WTC11 (cell line): ENCODE measurements at regions not wholly inside any gene's neighbourhood (a gene's known extent, or its start where the extent isn't known, plus 50 kb on each side); places are given as distances from the start of the nearest gene placed in this dataset.

Experiments used
- ATAC-seq: fragments of 200-7000 bp; cut with Tn5 transposase; 2 replicates; pipeline ENCODE4 v1.10.0; 2021; ENCODE audit warnings: mild to moderate bottlenecking, moderate library complexity
- CTCF ChIA-PET: fragments of 300-600 bp; sonication (Branson Sonifier 250); formaldehyde crosslinking; loops from one replicate; lab custom pipeline; 2021; ENCODE audit warnings: antibody characterized with exemption; lab: Charles Lee
- POLR2A ChIA-PET: fragments of 350-600 bp; sonication (Branson Sonifier 250); formaldehyde crosslinking; loops from one replicate; lab custom pipeline; 2021; ENCODE audit warnings: antibody characterized with exemption; lab: Charles Lee
- DNase-seq: peaks from one replicate; pipeline ENCODE4 v3.0.0; 2021; ENCODE audit warnings: low spot score
- H3K27ac Mint-ChIP-seq: 2 replicates; pipeline ENCODE4 v1.8.0; 2021; ENCODE audit warnings: mixed read lengths
- H3K27me3 Mint-ChIP-seq: 2 replicates; pipeline ENCODE4 v1.8.0; 2021; ENCODE audit warnings: low read depth, mild to moderate bottlenecking, moderate library complexity, mixed read lengths
- H3K36me3 Mint-ChIP-seq: 2 replicates; pipeline ENCODE4 v1.8.0; 2021; ENCODE audit warnings: mixed read lengths
- H3K4me1 Mint-ChIP-seq: 2 replicates; pipeline ENCODE4 v1.8.0; 2022; ENCODE audit warnings: mixed read lengths
- H3K4me3 Mint-ChIP-seq: 2 replicates; pipeline ENCODE4 v1.8.0; 2021; ENCODE audit warnings: mild to moderate bottlenecking, moderate library complexity, mixed read lengths
- H3K9me3 Mint-ChIP-seq: 2 replicates; pipeline ENCODE4 v1.8.0; 2021; ENCODE audit warnings: mixed read lengths
- ATF1 ChIP-seq: sonication (generic); formaldehyde crosslinking; IDR thresholded peaks from 2 replicates; pipeline ENCODE4 v1.8.1; 2023; ENCODE audit warnings: mild to moderate bottlenecking, moderate library complexity, missing genetic modification reagents
- CBFB ChIP-seq: sonication (generic); formaldehyde crosslinking; IDR thresholded peaks from 2 replicates; pipeline ENCODE4 v1.8.1; 2022; ENCODE audit warnings: mild to moderate bottlenecking, low read depth, missing genetic modification reagents
- ELF4 ChIP-seq: sonication (generic); formaldehyde crosslinking; IDR thresholded peaks from 2 replicates; pipeline ENCODE4 v1.8.1; 2022; ENCODE audit warnings: low read depth, mild to moderate bottlenecking, moderate library complexity, missing genetic modification reagents
- FOXJ3 ChIP-seq: sonication (generic); formaldehyde crosslinking; IDR thresholded peaks from 2 replicates; pipeline ENCODE4 v1.9.0; 2021; ENCODE audit warnings: missing genetic modification reagents, mild to moderate bottlenecking, borderline replicate concordance
- GABPB1 ChIP-seq: sonication (generic); formaldehyde crosslinking; IDR thresholded peaks from 2 replicates; pipeline ENCODE4 v1.8.1; 2023; ENCODE audit warnings: mild to moderate bottlenecking, missing genetic modification reagents
- NFATC4 ChIP-seq: fragments of 250-450 bp; sonication (Bioruptor Pico); IDR thresholded peaks from 2 replicates; pipeline ENCODE4 v1.9.0; 2021; ENCODE audit warnings: mild to moderate bottlenecking
- NR3C1 ChIP-seq: sonication (generic); formaldehyde crosslinking; conservative IDR thresholded peaks from 2 replicates; pipeline ENCODE4 v1.8.1; 2023; ENCODE audit warnings: low read depth, mild to moderate bottlenecking, missing genetic modification reagents
- RORB ChIP-seq: fragments of 250-450 bp; sonication (Bioruptor Pico); IDR thresholded peaks from 2 replicates; pipeline ENCODE4 v1.9.0; 2021; ENCODE audit warnings: mild to moderate bottlenecking
- TCF7 ChIP-seq: sonication (generic); formaldehyde crosslinking; IDR thresholded peaks from 2 replicates; pipeline ENCODE4 v1.8.0; 2022; ENCODE audit warnings: mild to moderate bottlenecking, low read depth, missing genetic modification reagents, moderate library complexity
- TEAD1 ChIP-seq: sonication (generic); formaldehyde crosslinking; IDR thresholded peaks from 2 replicates; pipeline ENCODE4 v1.8.0; 2022; ENCODE audit warnings: mild to moderate bottlenecking, missing genetic modification reagents
- ZNF138 ChIP-seq: sonication (generic); formaldehyde crosslinking; conservative IDR thresholded peaks from 2 replicates; pipeline ENCODE4 v1.8.1; 2022; ENCODE audit warnings: mild to moderate bottlenecking, moderate library complexity, missing genetic modification reagents
- ZNF317 ChIP-seq: sonication (generic); formaldehyde crosslinking; IDR thresholded peaks from 2 replicates; pipeline ENCODE4 v1.8.1; 2023; ENCODE audit warnings: low read depth, mild to moderate bottlenecking, moderate library complexity, missing genetic modification reagents, borderline replicate concordance
- ZNF396 ChIP-seq: fragments of 250-450 bp; sonication (Bioruptor Pico); IDR thresholded peaks from 2 replicates; pipeline ENCODE4 v1.8.0; 2021; ENCODE audit warnings: mild to moderate bottlenecking, moderate library complexity, borderline replicate concordance
- ZNF671 ChIP-seq: fragments of 250-450 bp; sonication (Bioruptor Pico); IDR thresholded peaks from 2 replicates; pipeline ENCODE4 v1.8.0; 2021; ENCODE audit warnings: mild to moderate bottlenecking
- TF ChIP-seq, protein P1 (sequence below): sonication (generic); formaldehyde crosslinking; IDR thresholded peaks from 2 replicates; pipeline ENCODE4 v1.8.1; 2022; ENCODE audit warnings: missing genetic modification reagents, borderline replicate concordance
- TF ChIP-seq, protein P2 (sequence below): sonication (generic); formaldehyde crosslinking; IDR thresholded peaks from 2 replicates; pipeline ENCODE4 v1.8.0; 2023; ENCODE audit warnings: missing genetic modification reagents
- TF ChIP-seq, protein P3 (sequence below): fragments of 250-450 bp; sonication (Bioruptor Pico); IDR thresholded peaks from 2 replicates; pipeline ENCODE4 v1.9.0; 2021; ENCODE audit warnings: mild to moderate bottlenecking
- TF ChIP-seq, protein P4 (sequence below): sonication (generic); formaldehyde crosslinking; IDR thresholded peaks from 2 replicates; pipeline ENCODE4 v1.8.1; 2023; ENCODE audit warnings: mild to moderate bottlenecking, missing genetic modification reagents
- TF ChIP-seq, protein P5 (sequence below): sonication (generic); formaldehyde crosslinking; IDR thresholded peaks from 2 replicates; pipeline ENCODE4 v1.8.0; 2022; ENCODE audit warnings: mild to moderate bottlenecking, missing genetic modification reagents
- TF ChIP-seq, protein P6 (sequence below): sonication (generic); formaldehyde crosslinking; IDR thresholded peaks from 2 replicates; pipeline ENCODE4 v1.8.0; 2022; ENCODE audit warnings: mild to moderate bottlenecking, missing genetic modification reagents

DNA sequence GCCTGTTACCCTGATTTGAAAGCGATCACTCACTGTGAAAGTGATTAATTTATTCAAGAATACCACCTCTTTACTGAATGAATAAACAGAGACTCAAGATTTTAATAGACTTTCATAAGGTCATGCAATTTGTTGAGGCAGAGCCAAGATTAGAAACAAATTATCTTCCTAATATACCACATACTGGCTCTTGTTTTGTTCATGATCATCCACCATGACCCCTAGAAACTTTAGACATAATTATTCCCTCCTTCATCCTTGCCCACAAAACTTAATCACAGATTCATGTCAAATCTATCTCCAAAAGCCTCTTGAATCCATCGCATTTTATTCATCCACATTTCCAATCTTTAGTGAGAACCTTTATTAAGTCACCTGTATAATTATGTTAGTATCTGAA, 152.3 kb downstream of the ATXN7L3B start:
- no peak for DNase-seq
- Mint-ChIP-seq H3K4me3 (no peak overlapping the region), H3K36me3 (peaks cover 8% of the 10 kb centered on the region), H3K9me3 (peaks cover 24% of the 10 kb centered on the region), H3K4me1 (peaks cover 2% of the 10 kb centered on the region; the same call in 1 of the 2 replicates), H3K27ac (no peak overlapping the region), H3K27me3 (no peaks in the 10 kb centered on the region)
- CTCF ChIA-PET = interaction anchor here (1.6 kb wide), 1 partner anchor 9 kb away, joined by 4 read pairs; no protein-coding TSS in a partner anchor
- TF ChIP-seq NR3C1 (CRISPR knock-in tag) = no peak
- no peak for TF ChIP-seq TCF7 (CRISPR knock-in tag)
- TF ChIP-seq, protein P1, sequence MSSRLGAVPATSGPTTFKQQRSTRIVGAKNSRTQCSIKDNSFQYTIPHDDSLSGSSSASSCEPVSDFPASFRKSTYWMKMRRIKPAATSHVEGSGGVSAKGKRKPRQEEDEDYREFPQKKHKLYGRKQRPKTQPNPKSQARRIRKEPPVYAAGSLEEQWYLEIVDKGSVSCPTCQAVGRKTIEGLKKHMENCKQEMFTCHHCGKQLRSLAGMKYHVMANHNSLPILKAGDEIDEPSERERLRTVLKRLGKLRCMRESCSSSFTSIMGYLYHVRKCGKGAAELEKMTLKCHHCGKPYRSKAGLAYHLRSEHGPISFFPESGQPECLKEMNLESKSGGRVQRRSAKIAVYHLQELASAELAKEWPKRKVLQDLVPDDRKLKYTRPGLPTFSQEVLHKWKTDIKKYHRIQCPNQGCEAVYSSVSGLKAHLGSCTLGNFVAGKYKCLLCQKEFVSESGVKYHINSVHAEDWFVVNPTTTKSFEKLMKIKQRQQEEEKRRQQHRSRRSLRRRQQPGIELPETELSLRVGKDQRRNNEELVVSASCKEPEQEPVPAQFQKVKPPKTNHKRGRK (CRISPR knock-in tag) = no peak
- TF ChIP-seq, protein P2, sequence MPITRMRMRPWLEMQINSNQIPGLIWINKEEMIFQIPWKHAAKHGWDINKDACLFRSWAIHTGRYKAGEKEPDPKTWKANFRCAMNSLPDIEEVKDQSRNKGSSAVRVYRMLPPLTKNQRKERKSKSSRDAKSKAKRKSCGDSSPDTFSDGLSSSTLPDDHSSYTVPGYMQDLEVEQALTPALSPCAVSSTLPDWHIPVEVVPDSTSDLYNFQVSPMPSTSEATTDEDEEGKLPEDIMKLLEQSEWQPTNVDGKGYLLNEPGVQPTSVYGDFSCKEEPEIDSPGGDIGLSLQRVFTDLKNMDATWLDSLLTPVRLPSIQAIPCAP (CRISPR knock-in tag) = no peak
- TF ChIP-seq FOXJ3 = no peak
- POLR2A ChIA-PET = no interaction called here
- no peak for ATAC-seq

DNA sequence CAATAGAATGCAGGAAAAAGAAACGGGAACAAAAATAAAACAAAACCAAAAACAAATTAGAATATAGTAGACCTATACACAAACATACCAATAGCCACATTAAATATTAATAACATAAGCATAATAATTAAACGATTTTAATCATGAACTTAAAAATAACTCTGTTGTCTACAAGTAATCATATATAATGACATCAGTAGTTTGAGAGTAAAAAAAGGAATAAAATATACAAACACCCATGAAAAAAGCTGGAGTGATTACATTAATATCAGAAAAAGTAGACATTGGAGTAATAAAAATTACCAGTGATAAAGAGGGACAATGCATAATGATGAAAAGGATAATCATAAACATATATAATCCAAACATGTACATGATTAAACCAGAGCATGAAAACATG, 181.8 kb downstream of the ATXN7L3B start:
- Mint-ChIP-seq H3K27ac (no peak overlapping the region), H3K4me1 (peaks cover 26% of the 10 kb centered on the region), H3K27me3 (no peaks in the 10 kb centered on the region), H3K9me3 (no peaks in the 10 kb centered on the region), H3K4me3 (no peak overlapping the region), H3K36me3 (no peaks in the 10 kb centered on the region)
- CTCF ChIA-PET = no interaction called here
- POLR2A ChIA-PET = no interaction called here
- DNase-seq (no peak), ATAC-seq (no peak)
- TF ChIP-seq ATF1 (CRISPR knock-in tag) (no peak), RORB (CRISPR knock-in tag) (no peak), CBFB (CRISPR knock-in tag) (no peak), ZNF138 (CRISPR knock-in tag) (no peak), NFATC4 (CRISPR knock-in tag) (no peak), ELF4 (CRISPR knock-in tag) (no peak)
- TF ChIP-seq, protein P3, sequence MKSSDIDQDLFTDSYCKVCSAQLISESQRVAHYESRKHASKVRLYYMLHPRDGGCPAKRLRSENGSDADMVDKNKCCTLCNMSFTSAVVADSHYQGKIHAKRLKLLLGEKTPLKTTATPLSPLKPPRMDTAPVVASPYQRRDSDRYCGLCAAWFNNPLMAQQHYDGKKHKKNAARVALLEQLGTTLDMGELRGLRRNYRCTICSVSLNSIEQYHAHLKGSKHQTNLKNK = no peak

DNA sequence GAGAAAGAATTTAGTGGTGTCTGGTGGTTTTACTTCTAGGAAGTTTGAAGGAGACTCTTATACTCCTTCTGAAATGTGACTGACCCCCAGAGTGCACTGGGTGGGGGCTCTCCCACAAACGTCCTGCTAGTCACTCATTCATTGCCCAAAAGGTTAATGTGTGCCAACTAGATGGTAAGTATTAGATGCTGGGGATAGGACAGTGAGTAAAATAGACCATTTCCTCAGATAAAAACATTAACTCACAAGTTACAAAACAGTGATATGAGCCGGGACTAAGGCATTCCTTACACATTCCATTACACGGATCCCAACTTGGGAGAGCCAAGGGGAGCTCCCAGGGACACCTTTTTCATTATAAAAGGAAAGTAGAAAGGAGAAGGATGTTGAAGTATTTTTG, 185.1 kb downstream of the ATXN7L3B start:
- peak; percentile 60 for ATAC-seq
- Mint-ChIP-seq H3K27me3 (no peaks in the 10 kb centered on the region), H3K36me3 (no peaks in the 10 kb centered on the region), H3K4me1 (peaks cover 15% of the 10 kb centered on the region), H3K4me3 (no peak overlapping the region), H3K27ac (no peak overlapping the region), H3K9me3 (no peaks in the 10 kb centered on the region)
- ChIA-PET POLR2A (no interaction called here), CTCF (interaction anchor here (1.2 kb wide), 1 partner anchor 612 kb away, joined by 4 read pairs; the partner anchor contains the start of gene GLIPR1L1)
- DNase-seq = no peak
- TF ChIP-seq, protein P4, sequence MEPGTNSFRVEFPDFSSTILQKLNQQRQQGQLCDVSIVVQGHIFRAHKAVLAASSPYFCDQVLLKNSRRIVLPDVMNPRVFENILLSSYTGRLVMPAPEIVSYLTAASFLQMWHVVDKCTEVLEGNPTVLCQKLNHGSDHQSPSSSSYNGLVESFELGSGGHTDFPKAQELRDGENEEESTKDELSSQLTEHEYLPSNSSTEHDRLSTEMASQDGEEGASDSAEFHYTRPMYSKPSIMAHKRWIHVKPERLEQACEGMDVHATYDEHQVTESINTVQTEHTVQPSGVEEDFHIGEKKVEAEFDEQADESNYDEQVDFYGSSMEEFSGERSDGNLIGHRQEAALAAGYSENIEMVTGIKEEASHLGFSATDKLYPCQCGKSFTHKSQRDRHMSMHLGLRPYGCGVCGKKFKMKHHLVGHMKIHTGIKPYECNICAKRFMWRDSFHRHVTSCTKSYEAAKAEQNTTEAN (CRISPR knock-in tag) = no peak
- TF ChIP-seq TEAD1 (CRISPR knock-in tag) (no peak), ZNF396 (no peak), ZNF671 (CRISPR knock-in tag) (no peak), GABPB1 (no peak), ZNF317 (no peak)
- TF ChIP-seq, protein P5, sequence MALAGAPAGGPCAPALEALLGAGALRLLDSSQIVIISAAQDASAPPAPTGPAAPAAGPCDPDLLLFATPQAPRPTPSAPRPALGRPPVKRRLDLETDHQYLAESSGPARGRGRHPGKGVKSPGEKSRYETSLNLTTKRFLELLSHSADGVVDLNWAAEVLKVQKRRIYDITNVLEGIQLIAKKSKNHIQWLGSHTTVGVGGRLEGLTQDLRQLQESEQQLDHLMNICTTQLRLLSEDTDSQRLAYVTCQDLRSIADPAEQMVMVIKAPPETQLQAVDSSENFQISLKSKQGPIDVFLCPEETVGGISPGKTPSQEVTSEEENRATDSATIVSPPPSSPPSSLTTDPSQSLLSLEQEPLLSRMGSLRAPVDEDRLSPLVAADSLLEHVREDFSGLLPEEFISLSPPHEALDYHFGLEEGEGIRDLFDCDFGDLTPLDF = no peak
- TF ChIP-seq, protein P6, sequence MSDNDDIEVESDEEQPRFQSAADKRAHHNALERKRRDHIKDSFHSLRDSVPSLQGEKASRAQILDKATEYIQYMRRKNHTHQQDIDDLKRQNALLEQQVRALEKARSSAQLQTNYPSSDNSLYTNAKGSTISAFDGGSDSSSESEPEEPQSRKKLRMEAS (CRISPR knock-in tag) = no peak
